ENCODE measurements at regions not wholly inside any gene's neighbourhood (a gene's known extent, or its start where the extent isn't known, plus 50 kb on each side); places are given as distances from the start of the nearest gene placed in this dataset.

GRCh38 chr1:68314151-68314780 is 81.9 kb upstream of the WLS start:
- Histone ChIP-seq H2AFZ (ENCODE audit: low read length) (no peak overlapping the region), H3K9ac (replicated peaks in 1 of 4; ENCODE audit: extremely low read depth in 1 of 4, low read depth in 3 of 4, low read length in 3 of 4) (no peak overlapping the region), H2BK120ac (replicated peaks; ENCODE audit: low read depth, low read length) (no peak overlapping the region), H2BK12ac (ENCODE audit: low read depth, low read length) (no peak overlapping the region), H3K18ac (ENCODE audit: extremely low read depth, low read length) (no peak overlapping the region), H2BK20ac (ENCODE audit: low read length) (no peak overlapping the region), H4K8ac (ENCODE audit: extremely low read depth, insufficient read depth, low read length) (no peak overlapping the region), H4K20me1 (replicated peaks in 1 of 2; ENCODE audit: control insufficient read depth in 1 of 2, insufficient read depth in 2 of 2, low read length in 2 of 2) (no peaks in the 10 kb centered on the region), H3K4ac (replicated peaks; ENCODE audit: insufficient read length, low read depth, low read length) (no peak overlapping the region), H3K27me3 (replicated peaks in 1 of 4; ENCODE audit: control insufficient read depth in 3 of 4, extremely low read depth in 1 of 4, insufficient read depth in 3 of 4, low read length in 3 of 4) (no peaks in the 10 kb centered on the region; a peak in 1 of 7 replicates), H2BK15ac (ENCODE audit: low read length) (no peak overlapping the region), H3K36me3 (ENCODE audit: control insufficient read depth in 2 of 4, insufficient read depth in 4 of 4, low read length in 3 of 4) (no peaks in the 10 kb centered on the region), H3K23ac (ENCODE audit: insufficient read length) (no peak overlapping the region), H3K4me1 (replicated peaks in 1 of 4; ENCODE audit: control insufficient read depth in 3 of 4, insufficient read depth in 4 of 4, low read length in 3 of 4) (no peaks in the 10 kb centered on the region), H3K4me3 (ENCODE audit: extremely low read depth in 1 of 4, insufficient read depth in 2 of 4, low read depth in 3 of 4, low read length in 4 of 4) (no peak overlapping the region), H2BK5ac (ENCODE audit: low read depth, low read length) (no peak overlapping the region), H3K56ac (replicated peaks; ENCODE audit: insufficient read length, low read depth, low read length) (no peak overlapping the region), H2AK5ac (ENCODE audit: low read depth, low read length) (no peak overlapping the region), H3K4me2 (ENCODE audit: insufficient read depth in 1 of 2, low read depth in 2 of 2, low read length in 2 of 2) (no peak overlapping the region), H3K14ac (ENCODE audit: insufficient read length) (no peak overlapping the region), H4K91ac (replicated peaks; ENCODE audit: insufficient read length, low read length) (no peak overlapping the region), H3K79me2 (ENCODE audit: control insufficient read depth in 1 of 2, insufficient read depth in 2 of 2, low read length in 2 of 2) (no peaks in the 10 kb centered on the region), H4K5ac (ENCODE audit: insufficient read length, low read depth, low read length) (no peak overlapping the region), H3K27ac (ENCODE audit: low read depth, low read length) (no peak overlapping the region), H3K79me1 (ENCODE audit: low read depth, low read length) (no peaks in the 10 kb centered on the region), H3K9me3 (ENCODE audit: insufficient read depth in 2 of 2, low read depth in 1 of 2, low read length in 1 of 2) (no peaks in the 10 kb centered on the region), H3K23me2 (ENCODE audit: low read depth, low read length) (no peaks in the 10 kb centered on the region)
- FAIRE-seq (no peak), DNase-seq (ENCODE audit: low read depth in 1 of 2, low spot score in 2 of 2) (no peak)
- 80% methylated on average over 3 of the region's 3 CpGs; no CpG with 5 or more reads in 1 of the 2 experiments for WGBS, 2 experiments (ENCODE audit: extremely low coverage in 1 of 2, insufficient coverage in 1 of 2, insufficient read length in 1 of 2, insufficient replicate concordance in 2 of 2, low coverage in 1 of 2, low lambda C conversion rate in 2 of 2, missing lambda C conversion rate in 1 of 2)
- ChIA-PET CTCF (ENCODE audit: partially characterized antibody) (interaction anchor here (0.8 to 1.4 kb wide), 5 partner anchors 10 to 257 kb away, joined by 3 read pairs; no protein-coding TSS in a partner anchor), POLR2A (ENCODE audit: partially characterized antibody) (no interaction called here)
- no peak for TF ChIP-seq RFX5 (IDR thresholded peaks at IDR 0.05; ENCODE audit: borderline replicate concordance, low read depth, low read length)
- TF ChIP-seq HDAC6 (IDR thresholded peaks at IDR 0.05; ENCODE audit: low read depth, low read length), result no peak
- no peak for TF ChIP-seq SP4 (IDR thresholded peaks at IDR 0.05; ENCODE audit: low read length)
- TF ChIP-seq CTCF (IDR thresholded peaks at IDR 0.05; ENCODE audit: control extremely low read depth in 1 of 3, insufficient read depth in 1 of 3, low read depth in 1 of 3, low read length in 3 of 3), result no peak
- TF ChIP-seq CBX5 (IDR thresholded peaks at IDR 0.05; ENCODE audit: low read depth, low read length), result no peak
- no peak for TF ChIP-seq SUZ12 (IDR thresholded peaks at IDR 0.05; ENCODE audit: low read length)
- no peak for TF ChIP-seq CREB1 (IDR thresholded peaks at IDR 0.05)
- no peak for TF ChIP-seq SP2 (IDR thresholded peaks at IDR 0.05; ENCODE audit: low read length)
- TF ChIP-seq E2F6 (IDR thresholded peaks at IDR 0.05), result no peak
- TF ChIP-seq SRF (IDR thresholded peaks at IDR 0.05; ENCODE audit: low read depth, low read length), result no peak
- no peak for TF ChIP-seq PHF8 (conservative IDR thresholded peaks at IDR 0.05; ENCODE audit: low read depth, low read length)
- no peak for TF ChIP-seq TEAD4 (IDR thresholded peaks at IDR 0.05; ENCODE audit: low read depth, low read length)
